RWPE1 (cell line): ENCODE measurements at regions not wholly inside any gene's neighbourhood (a gene's known extent, or its start where the extent isn't known, plus 50 kb on each side); places are given as distances from the start of the nearest gene placed in this dataset.

ENCODE experiments used
- CTCF ChIA-PET: fragments of 350-600 bp; sonication (Branson Sonifier 250); formaldehyde crosslinking; extraction: SDS; loops from one replicate; lab custom pipeline; 2021; lab: Yijun Ruan, JAX
- POLR2A ChIA-PET: fragments of 400-600 bp; formaldehyde crosslinking; extraction: SDS; loops from one replicate; lab custom pipeline; 2020; ENCODE audit warnings: antibody characterized with exemption; ENCODE audit not compliant: low non-redundant PET; lab: Yijun Ruan, JAX
- DNase-seq: peaks from one replicate; pipeline ENCODE4 v3.0.0; 2012; ENCODE audit warnings: low spot score
- H3K27ac ChIP-seq: fragments of 450-650 bp; 2 replicates; pipeline ENCODE4 v1.5.1; 2017
- CTCF ChIP-seq: fragments of 450-650 bp; conservative IDR thresholded peaks from 2 replicates; pipeline ENCODE4 v1.5.1; 2017; ENCODE audit warnings: low read depth, mild to moderate bottlenecking

- no peak overlapping the region for H3K27ac ChIP-seq
- ChIA-PET CTCF (interaction anchor here (0.6 to 1.4 kb wide), 20 partner anchors 14 to 1439 kb away, joined by 3 to 8 read pairs (median 3); partner anchors contain the start of gene RAD51D), POLR2A (no interaction called here)
- peak; percentile 88 for TF ChIP-seq CTCF
- peak; percentile 49 for DNase-seq
These were observed 57.3 kb upstream of the CCL1 start for GRCh38 chr17:34420254-34420766.

DNA sequence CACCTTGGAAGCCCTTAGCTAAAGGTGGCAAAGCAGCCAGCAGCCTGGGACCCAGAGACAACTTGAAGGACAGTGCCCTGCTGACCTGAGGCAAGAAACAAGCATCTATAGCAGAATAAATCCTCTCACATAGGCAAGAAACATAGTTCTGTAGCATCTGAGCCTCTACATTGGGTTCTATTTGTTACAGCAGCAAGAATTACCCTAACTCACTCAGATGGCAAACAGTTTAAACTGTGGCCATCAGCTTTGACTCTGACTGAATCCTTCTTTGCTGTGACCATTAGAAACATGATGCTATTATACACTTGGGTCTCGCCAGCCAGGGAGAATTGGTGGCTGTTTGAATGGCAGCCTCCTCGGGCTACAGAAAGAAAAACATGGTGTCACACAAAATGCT, 53.1 kb upstream of the CCL1 start:
- no peak overlapping the region for H3K27ac ChIP-seq
- POLR2A ChIA-PET = no interaction called here
- CTCF ChIA-PET = no interaction called here
- TF ChIP-seq CTCF = no peak
- DNase-seq = no peak

DNA sequence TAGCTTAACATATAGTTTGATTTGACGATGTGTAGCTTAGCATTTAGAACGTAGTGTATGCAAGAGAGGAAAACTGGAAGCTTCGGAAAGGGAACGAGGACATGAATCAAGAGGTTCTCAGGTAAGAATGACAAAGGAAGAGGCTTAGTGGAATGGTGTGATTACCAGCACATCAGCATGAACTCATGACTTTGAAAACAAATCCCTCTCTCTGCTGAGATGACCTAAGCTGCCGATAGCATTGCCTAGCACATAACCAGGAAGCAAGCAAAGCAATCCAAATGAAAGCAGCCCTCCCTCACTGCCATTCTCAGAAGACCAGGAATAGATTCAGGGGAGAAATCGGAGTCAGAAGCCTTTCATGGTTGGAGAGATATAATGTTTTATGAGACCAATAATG, 51.3 kb upstream of the CCL1 start:
- no peak overlapping the region for H3K27ac ChIP-seq
- ChIA-PET POLR2A (no interaction called here), CTCF (no interaction called here)
- no peak for TF ChIP-seq CTCF
- no peak for DNase-seq

GRCh38 chr17:34413443-34414119, 50.5 kb upstream of the CCL1 start:
- no peak for DNase-seq
- CTCF ChIA-PET = no interaction called here
- H3K27ac ChIP-seq = no peak overlapping the region
- TF ChIP-seq CTCF = no peak
- POLR2A ChIA-PET = no interaction called here

- DNase-seq = no peak
- POLR2A ChIA-PET = no interaction called here
- no peak for TF ChIP-seq CTCF
- CTCF ChIA-PET = no interaction called here
- no peak overlapping the region for H3K27ac ChIP-seq
These were observed 50.0 kb upstream of the CCL1 start for GRCh38 chr17:34412965-34413441.
